K562 (cell line): ENCODE measurements at regions not wholly inside any gene's neighbourhood (a gene's known extent, or its start where the extent isn't known, plus 50 kb on each side); places are given as distances from the start of the nearest gene placed in this dataset.

Experiments
- ATAC-seq: fragments of 200-7000 bp; cut with Tn5 transposase; 3 replicates; pipeline ENCODE4 v1.9.1; 2020; ENCODE audit warnings: moderate library complexity
- BruUV-seq: library from RNA; stranded (reverse); fragments of 400-500 nt; replicated peaks from 2 replicates; lab custom pipeline; 2021; lab: Mats Ljungman, UMichigan
- CTCF ChIA-PET: fragments of 300-600 bp; formaldehyde crosslinking; extraction: SDS; loops from one replicate; lab custom pipeline; 2021; ENCODE audit warnings: low intra/inter-chr PET ratio; lab: Yijun Ruan, JAX
- POLR2A ChIA-PET: fragments of 300-600, 350-650 bp; sonication (Branson Sonifier 250); formaldehyde crosslinking; extraction: SDS; loops from one replicate; lab custom pipeline; 2021; ENCODE audit warnings: antibody characterized with exemption, inconsistent platforms; lab: Yijun Ruan, JAX
- DNase-seq, 4 experiments: peaks; one replicate each; pipeline versions ENCODE4 v3.0.0 to v3.0.0-alpha.2; 2011 to 2018; ENCODE audit warnings: low spot score in 3 of 4, mixed read lengths in 3 of 4; ENCODE audit errors: extremely low read depth in 1 of 4
- FAIRE-seq: peaks from 2 replicates; lab custom pipeline; 2011; peaks lifted over from hg19 to GRCh38; lab: Jason Lieb, UNC
- H2AFZ ChIP-seq: 2 replicates; pipeline ENCODE4 v1.6.0; 2011; ENCODE audit warnings: low read depth, low read length, control low read depth, inconsistent platforms
- H3K27ac ChIP-seq: fragments of 200-600 bp; 3 replicates; pipeline ENCODE4 v1.8.0; 2011; ENCODE audit warnings: low read depth, mild to moderate bottlenecking, control low read depth, inconsistent platforms, low read length, moderate library complexity, mixed read lengths; ENCODE audit errors: extremely low read depth
- H3K27me3 ChIP-seq, 2 experiments: fragments of 300-600 bp in 1 of 2; 2 replicates in 1 of 2; 3 replicates in 1 of 2; pipeline versions ENCODE4 v1.6.0 to v1.8.0; 2011; ENCODE audit warnings: inconsistent platforms in 2 of 2, low read length in 2 of 2, mild to moderate bottlenecking in 1 of 2, mixed read lengths in 1 of 2, moderate library complexity in 1 of 2; ENCODE audit not compliant: control insufficient read depth in 2 of 2, insufficient read depth in 2 of 2
- H3K36me3 ChIP-seq: fragments of 300-600 bp; 3 replicates; pipeline ENCODE4 v1.8.0; 2011; ENCODE audit warnings: mild to moderate bottlenecking, low read length, inconsistent platforms; ENCODE audit not compliant: control insufficient read depth, insufficient read depth
- H3K4me1 ChIP-seq, 2 experiments: fragments of 200-600 bp in 1 of 2; replicated peaks in 1 of 2; 2 replicates in 1 of 2; 3 replicates in 1 of 2; pipeline versions ENCODE4 v1.5.1 to v1.8.0; 2011; ENCODE audit warnings: inconsistent platforms in 2 of 2, low read length in 2 of 2, mild to moderate bottlenecking in 1 of 2, mixed read lengths in 1 of 2, moderate library complexity in 1 of 2; ENCODE audit not compliant: control insufficient read depth in 2 of 2, insufficient read depth in 2 of 2
- H3K4me2 ChIP-seq: 2 replicates; pipeline ENCODE4 v1.6.1; 2011; ENCODE audit warnings: low read length, control low read depth, inconsistent platforms, mixed read lengths; ENCODE audit not compliant: insufficient read depth
- H3K4me3 ChIP-seq: fragments of 200-600 bp; sonication (generic), shearing (Covaris generic); 2 replicates; pipeline ENCODE4 v1.5.1; 2016; ENCODE audit warnings: control low read depth, inconsistent platforms
- H3K79me2 ChIP-seq: fragments of 200-600 bp; 3 replicates; pipeline ENCODE4 v1.8.0; 2011; ENCODE audit warnings: low read length, inconsistent platforms; ENCODE audit not compliant: control insufficient read depth, insufficient read depth
- H3K9ac ChIP-seq, 2 experiments: 2 replicates each; pipeline versions ENCODE4 v1.6.0 to v1.6.1; 2011; ENCODE audit warnings: low read depth in 2 of 2, low read length in 2 of 2, control low read depth in 1 of 2, inconsistent platforms in 1 of 2, mild to moderate bottlenecking in 1 of 2, mixed read lengths in 1 of 2; ENCODE audit not compliant: insufficient read depth in 1 of 2
- H3K9me1 ChIP-seq: one replicate; pipeline ENCODE4 v1.6.0; 2011; ENCODE audit warnings: inconsistent platforms, mild to moderate bottlenecking, low read length, moderate library complexity; ENCODE audit not compliant: control insufficient read depth, insufficient read depth
- H3K9me3 ChIP-seq: replicated peaks from 2 replicates; pipeline ENCODE4 v1.5.1; 2011; ENCODE audit warnings: low read depth, low read length, inconsistent platforms; ENCODE audit not compliant: control insufficient read depth, insufficient read depth
- H4K20me1 ChIP-seq: replicated peaks from 2 replicates; pipeline ENCODE4 v1.6.1; 2011; ENCODE audit warnings: low read length, inconsistent platforms, mixed read lengths; ENCODE audit not compliant: control insufficient read depth, insufficient read depth
- NR3C1 ChIP-seq: sonication (generic); formaldehyde crosslinking; IDR thresholded peaks from 2 replicates; pipeline ENCODE4 v1.8.1; 2022; ENCODE audit warnings: missing genetic modification reagents
- NUFIP1 ChIP-seq: fragments of 450-650 bp; IDR thresholded peaks from 2 replicates; pipeline ENCODE4 v1.6.1; 2018; ENCODE audit not compliant: partially characterized antibody
- PHF8 ChIP-seq: fragments of 200-600 bp; sonication (generic); IDR thresholded peaks from 2 replicates; pipeline ENCODE4 v1.6.1; 2012; ENCODE audit warnings: mixed run types, mild to moderate bottlenecking, inconsistent platforms, low read length, moderate library complexity, borderline replicate concordance
- PURB ChIP-seq: sonication (generic); formaldehyde crosslinking; IDR thresholded peaks from 2 replicates; pipeline ENCODE4 v1.9.0; 2021; ENCODE audit warnings: low read depth, mild to moderate bottlenecking, missing genetic modification reagents
- PYGO2 ChIP-seq: fragments of 450-650 bp; IDR thresholded peaks from 2 replicates; pipeline ENCODE4 v1.6.1; 2016; ENCODE audit warnings: mild to moderate bottlenecking, missing genetic modification characterization, moderate library complexity, missing compliant biosample characterization
- SAFB2 ChIP-seq: fragments of 200-400 bp; formaldehyde crosslinking; IDR thresholded peaks from 2 replicates; pipeline ENCODE4 v1.6.1; 2018; ENCODE audit warnings: borderline replicate concordance, low read length, low read depth, moderate library complexity; ENCODE audit not compliant: severe bottlenecking
- SRSF9 ChIP-seq: fragments of 200-400 bp; formaldehyde crosslinking; IDR thresholded peaks from 2 replicates; pipeline ENCODE4 v1.6.1; 2017; ENCODE audit warnings: low read depth, low read length, borderline replicate concordance
- TGIF2 ChIP-seq: sonication (generic); formaldehyde crosslinking; IDR thresholded peaks from 2 replicates; pipeline ENCODE4 v1.8.1; 2022; ENCODE audit warnings: mild to moderate bottlenecking, missing genetic modification reagents, moderate library complexity
- WHSC1 ChIP-seq: IDR thresholded peaks from one replicate; pipeline ENCODE4 v1.6.1; 2012; ENCODE audit warnings: low read length, control low read depth, inconsistent platforms
- ZNF764 ChIP-seq: fragments of 250-450 bp; sonication (Bioruptor Pico); IDR thresholded peaks from 2 replicates; pipeline ENCODE4 v1.4.0; 2020; ENCODE audit warnings: low read depth, mild to moderate bottlenecking, moderate library complexity
- WGBS: fragments of 100-300 bp; shearing (Covaris generic); methylation state at CpG from one replicate; pipeline ENCODE4 v1.1.6; 2016; ENCODE audit warnings: low coverage, mixed read lengths; ENCODE audit not compliant: insufficient coverage; ENCODE audit errors: missing lambda C conversion rate; 5-methylcytosine and 5-hydroxymethylcytosine counted together
- in situ Hi-C: fragments of 300-500 bp; cut with MboI; formaldehyde crosslinking; loops from 4 replicates; pipeline ENCODE4 v1.15.0; 2018; ENCODE audit warnings: inconsistent platforms, mixed read lengths
- intact Hi-C: fragments of 100-400 bp; cut with micrococcal nuclease; formaldehyde crosslinking; loops from 2 replicates; pipeline ENCODE4 v1.14.2; 2022
- TF ChIP-seq, protein P1 (sequence below), 2 experiments: fragments of 200-800 bp in 1 of 2; sonication (Bioruptor generic) in 1 of 2; sonication (generic) in 1 of 2; formaldehyde crosslinking in 1 of 2; IDR thresholded peaks in 1 of 2; conservative IDR thresholded peaks in 1 of 2; 2 replicates each; pipeline versions ENCODE4 v1.5.0 to v1.6.1; 2016 to 2020; ENCODE audit warnings: missing compliant biosample characterization in 1 of 2, missing genetic modification characterization in 1 of 2, missing genetic modification reagents in 1 of 2

DNA sequence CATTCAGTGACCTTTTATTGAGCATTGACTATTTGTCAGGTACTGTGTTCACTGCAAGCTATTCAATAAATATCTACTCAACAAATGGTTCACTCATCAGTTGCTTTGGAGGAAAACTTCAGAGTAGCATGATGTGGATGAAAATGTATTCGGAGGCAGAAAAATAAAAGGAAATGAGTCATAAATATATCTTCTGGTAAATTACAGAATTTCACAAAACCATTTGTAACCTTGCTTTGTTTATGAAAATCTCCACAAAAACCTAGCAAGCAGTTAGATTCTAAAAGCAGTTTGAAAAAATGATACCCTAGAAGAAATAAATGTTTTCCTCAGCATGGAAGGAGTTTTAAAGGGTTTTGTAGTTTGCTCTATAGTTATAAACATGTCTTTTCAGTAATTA lies 399.6 kb downstream of the LMO7 start:
- ChIA-PET POLR2A (no interaction called here), CTCF (interaction anchor here (0.6 kb wide), 1 partner anchor 19 kb away, joined by 4 read pairs; no protein-coding TSS in a partner anchor)
- H3K27ac ChIP-seq: no peak overlapping the region
- H3K4me3 ChIP-seq: no peak overlapping the region
- no TSS peak for BruUV-seq
- no peak overlapping the region for H3K4me2 ChIP-seq
- 44% methylated on average over 1 of the region's 1 CpG for WGBS
- in situ Hi-C loops (no loop called here), intact Hi-C loops (loop anchor here (10.0 kb wide), 1 partner anchor 869 kb away; no protein-coding TSS in a partner anchor)
- ATAC-seq (no peak), DNase-seq (no peak), FAIRE-seq (no peak)
- H2AFZ ChIP-seq: 0 out of 2 replicates have a peak overlapping the region, but pooled peaks have one; percentile 59
- H3K4me1 ChIP-seq: no peaks in the 10 kb centered on the region; a peak in 1 of 5 replicates
- H4K20me1 ChIP-seq: no peaks in the 10 kb centered on the region
- H3K79me2 ChIP-seq: no peaks in the 10 kb centered on the region
- no peak overlapping the region for H3K9ac ChIP-seq
- TF ChIP-seq PURB (CRISPR knock-in tag) (no peak), PYGO2 (tag) (no peak), SAFB2 (no peak), NR3C1 (CRISPR knock-in tag) (no peak), NUFIP1 (no peak), WHSC1 (no peak), PHF8 (no peak), SRSF9 (no peak), ZNF764 (CRISPR knock-in tag) (no peak), TGIF2 (CRISPR knock-in tag) (no peak)
- TF ChIP-seq, protein P1, sequence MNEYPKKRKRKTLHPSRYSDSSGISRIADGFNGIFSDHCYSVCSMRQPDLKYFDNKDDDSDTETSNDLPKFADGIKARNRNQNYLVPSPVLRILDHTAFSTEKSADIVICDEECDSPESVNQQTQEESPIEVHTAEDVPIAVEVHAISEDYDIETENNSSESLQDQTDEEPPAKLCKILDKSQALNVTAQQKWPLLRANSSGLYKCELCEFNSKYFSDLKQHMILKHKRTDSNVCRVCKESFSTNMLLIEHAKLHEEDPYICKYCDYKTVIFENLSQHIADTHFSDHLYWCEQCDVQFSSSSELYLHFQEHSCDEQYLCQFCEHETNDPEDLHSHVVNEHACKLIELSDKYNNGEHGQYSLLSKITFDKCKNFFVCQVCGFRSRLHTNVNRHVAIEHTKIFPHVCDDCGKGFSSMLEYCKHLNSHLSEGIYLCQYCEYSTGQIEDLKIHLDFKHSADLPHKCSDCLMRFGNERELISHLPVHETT (CRISPR knock-in tag; conservative IDR thresholded peaks at IDR 0.05 in 1 of 2, IDR thresholded peaks at IDR 0.05 in 1 of 2): no peak
- H3K9me3 ChIP-seq: peaks cover 1% of the 10 kb centered on the region; the same call in 1 of the 2 replicates
- H3K9me1 ChIP-seq: no peaks in the 10 kb centered on the region
- H3K36me3 ChIP-seq: no peaks in the 10 kb centered on the region
- no peaks in the 10 kb centered on the region for H3K27me3 ChIP-seq
